HPDE6-E6E7 (cell line): ENCODE measurements at regions not wholly inside any gene's neighbourhood (a gene's known extent, or its start where the extent isn't known, plus 50 kb on each side); places are given as distances from the start of the nearest gene placed in this dataset.
A peak's percentile ranks its signal among the peaks of the same experiment; 100 is the strongest.
"Not testable (repeated sequence)": the region's sequence is repeated elsewhere in the genome, so short reads cannot be mapped to it uniquely, and the experiment has no call there.

Experiments used
- DNase-seq: peaks from one replicate; pipeline ENCODE4 v3.0.0; 2011; ENCODE audit warnings: missing footprints; ENCODE audit errors: extremely low spot score

DNA sequence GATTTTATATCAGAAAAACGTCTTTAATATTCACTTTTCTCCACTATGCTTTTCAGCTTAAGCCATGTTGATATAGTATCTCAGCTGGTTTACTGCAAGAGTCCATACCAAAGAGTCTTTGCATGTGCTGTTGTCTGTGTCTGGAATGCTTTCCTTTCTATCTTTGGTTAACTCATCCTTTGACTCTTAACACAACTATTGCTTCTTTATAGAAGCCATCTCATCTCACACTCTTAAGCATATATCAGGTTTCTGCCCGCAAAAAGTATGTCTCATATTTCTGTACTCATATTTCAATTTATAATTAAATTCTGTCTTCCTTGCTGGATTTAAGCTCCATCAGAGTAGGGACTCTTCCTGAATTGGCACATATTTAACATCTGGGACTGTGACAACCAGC is 220.9 kb upstream of the KCNK2 start:
- no peak for DNase-seq

DNA sequence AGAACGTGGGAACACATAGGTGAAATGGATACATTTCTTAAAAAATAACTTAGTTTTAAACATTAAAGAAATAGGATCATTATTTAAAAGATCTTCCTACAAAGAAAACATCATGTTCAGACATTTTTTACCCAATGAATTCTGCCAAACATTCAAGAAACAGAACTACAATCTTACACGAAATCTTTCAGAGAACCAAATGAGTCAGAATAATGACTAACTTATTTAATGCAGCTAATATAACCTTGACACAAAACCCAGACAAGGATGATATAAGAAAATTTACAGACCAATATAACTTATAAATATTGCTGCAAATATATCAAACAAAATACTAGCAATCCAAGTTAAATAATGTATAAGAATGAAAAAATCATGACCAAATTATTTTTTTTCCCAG is 220.1 kb upstream of the KCNK2 start:
- DNase-seq: no peak

DNA sequence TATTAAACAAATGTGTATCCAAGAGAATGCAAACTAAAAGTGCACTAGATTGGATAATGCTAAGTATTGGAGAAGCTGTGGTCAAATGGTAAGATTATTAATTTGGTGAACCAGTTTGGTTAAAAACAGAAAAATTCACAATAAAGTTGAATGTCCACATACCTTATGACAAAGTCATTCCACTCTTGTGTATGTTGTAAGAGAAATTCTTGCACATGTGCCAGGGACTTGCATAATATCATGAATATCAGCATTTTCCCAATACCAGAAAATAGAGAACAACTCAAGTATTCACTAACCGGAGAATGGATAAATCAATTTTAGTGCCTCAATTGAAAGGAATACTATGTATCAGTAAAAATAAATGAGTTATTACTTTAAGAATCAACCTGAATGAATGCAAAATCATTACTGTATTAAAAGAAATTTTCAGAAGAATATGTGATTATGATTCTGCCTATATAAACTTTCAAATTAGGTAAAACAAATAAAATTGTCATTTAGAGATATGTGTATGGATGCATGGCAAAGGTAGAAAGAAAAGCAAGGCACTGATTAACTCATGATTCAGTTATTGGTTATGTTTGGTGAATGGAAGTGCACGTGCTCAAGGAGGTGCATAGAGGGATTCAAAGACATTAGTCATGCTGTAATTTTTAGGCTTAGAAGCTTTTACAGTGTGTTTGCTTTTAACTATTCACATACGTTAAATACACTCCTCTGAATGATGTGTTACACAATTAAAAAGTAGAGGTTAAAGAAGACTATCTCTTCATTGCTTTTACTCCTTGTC is 217.4 kb upstream of the KCNK2 start:
- DNase-seq: peak; percentile 17

DNA sequence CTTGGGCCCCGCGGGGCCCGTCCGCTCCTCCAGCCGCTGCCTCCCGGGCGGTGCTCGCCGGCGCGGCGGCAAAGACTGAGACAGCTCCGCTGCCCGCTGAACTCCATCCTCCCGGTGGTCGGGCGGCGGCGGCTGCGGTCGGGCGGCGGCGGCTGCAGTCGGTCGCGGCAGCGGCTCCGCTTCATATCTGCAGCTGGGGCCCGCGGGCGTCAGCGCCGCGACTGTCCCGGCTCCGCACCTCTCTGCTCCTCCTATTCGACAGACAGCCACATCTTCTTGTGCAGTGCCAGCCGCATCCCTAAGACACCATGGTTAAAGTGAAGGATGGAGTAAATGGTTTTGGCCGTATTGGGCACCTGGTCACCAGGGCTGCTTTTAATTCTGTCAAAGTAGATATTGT is 212.1 kb upstream of the KCNK2 start:
- not testable (repeated sequence) for DNase-seq

GRCh38 chr1:214880956-214881355 is 201.6 kb upstream of the KCNK2 start:
- DNase-seq: no peak

DNA sequence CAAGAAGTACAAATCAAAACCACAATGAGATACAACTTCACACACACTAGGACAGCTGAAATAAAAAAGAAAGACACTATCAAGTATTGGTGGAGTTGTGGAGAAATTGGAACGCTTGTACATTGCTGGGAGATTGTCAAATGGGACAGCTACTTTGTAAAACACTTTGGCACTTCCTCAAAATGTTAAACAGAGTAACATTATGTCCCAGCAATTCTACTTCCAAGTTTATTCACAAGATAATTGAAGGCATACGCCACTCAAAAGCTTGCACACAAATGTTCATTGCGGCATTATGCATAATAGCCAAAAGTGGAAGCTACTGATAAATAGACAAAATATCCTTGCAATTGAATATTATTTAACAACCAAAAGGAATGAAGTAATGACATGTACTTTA is 199.9 kb upstream of the KCNK2 start:
- no peak for DNase-seq

- no peak for DNase-seq
These were observed 187.4 kb upstream of the KCNK2 start for GRCh38 chr1:214895011-214895600.

DNA sequence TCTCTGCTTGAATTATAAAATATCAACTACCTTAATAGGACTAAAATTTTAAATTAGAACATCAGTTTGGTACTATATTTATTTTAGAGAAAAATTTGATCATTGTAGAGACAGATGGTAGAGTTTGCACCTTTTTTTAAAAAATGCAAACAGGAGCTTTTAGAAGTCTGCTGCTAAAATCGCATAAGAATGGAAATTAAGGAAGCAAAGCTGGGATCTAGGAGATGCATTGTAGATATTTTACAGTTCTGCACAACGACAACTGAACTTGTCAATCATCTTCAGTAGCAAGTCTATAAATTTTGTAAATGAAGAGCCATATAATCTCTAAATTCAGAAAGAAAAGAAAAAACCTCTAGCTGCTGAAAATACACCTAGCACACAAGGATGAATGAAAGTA is 185.6 kb upstream of the KCNK2 start:
- no peak for DNase-seq

GRCh38 chr1:214897581-214897980 is 185.0 kb upstream of the KCNK2 start:
- DNase-seq: no peak

DNA sequence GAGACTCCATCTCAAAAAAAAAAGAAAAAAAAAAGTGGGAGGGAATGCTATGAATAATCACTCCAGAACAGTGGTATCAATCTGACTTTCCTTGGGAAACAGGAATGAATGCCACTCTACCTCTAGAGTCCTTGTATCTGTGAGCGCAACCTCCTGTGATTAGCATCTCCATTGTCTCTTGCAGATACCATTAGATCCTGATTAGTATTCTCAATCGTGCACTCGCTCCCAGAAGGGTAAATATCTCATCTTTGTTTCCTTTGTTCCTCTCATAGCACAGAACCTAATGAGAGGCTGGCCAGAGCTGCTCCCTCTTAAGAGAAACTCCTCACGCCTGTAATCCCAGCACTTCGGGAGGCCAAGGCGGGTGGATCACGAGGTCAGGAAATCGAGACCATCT is 184.4 kb upstream of the KCNK2 start:
- DNase-seq: no peak

DNA sequence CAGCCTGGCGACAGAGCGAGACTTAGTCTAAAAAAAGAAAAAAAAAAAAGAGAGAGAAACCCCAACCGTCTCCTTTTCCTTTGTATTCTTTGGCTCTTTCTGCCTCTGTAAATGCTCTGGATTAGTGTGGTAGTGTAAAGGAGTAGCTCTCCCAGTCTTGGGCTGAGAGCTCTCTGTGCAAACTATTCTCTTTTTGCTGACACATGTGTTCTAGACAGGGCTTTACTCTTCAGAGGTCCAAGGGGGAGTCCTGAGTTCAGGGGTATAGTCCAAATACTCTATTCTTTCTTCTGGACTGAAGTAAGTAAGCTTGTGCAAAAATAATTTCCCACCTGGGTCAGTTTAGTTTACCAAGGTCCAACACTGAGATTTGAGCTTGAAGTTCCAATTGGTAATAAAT is 183.8 kb upstream of the KCNK2 start:
- DNase-seq: no peak

GRCh38 chr1:214899908-214900460 is 182.6 kb upstream of the KCNK2 start:
- no peak for DNase-seq

DNA sequence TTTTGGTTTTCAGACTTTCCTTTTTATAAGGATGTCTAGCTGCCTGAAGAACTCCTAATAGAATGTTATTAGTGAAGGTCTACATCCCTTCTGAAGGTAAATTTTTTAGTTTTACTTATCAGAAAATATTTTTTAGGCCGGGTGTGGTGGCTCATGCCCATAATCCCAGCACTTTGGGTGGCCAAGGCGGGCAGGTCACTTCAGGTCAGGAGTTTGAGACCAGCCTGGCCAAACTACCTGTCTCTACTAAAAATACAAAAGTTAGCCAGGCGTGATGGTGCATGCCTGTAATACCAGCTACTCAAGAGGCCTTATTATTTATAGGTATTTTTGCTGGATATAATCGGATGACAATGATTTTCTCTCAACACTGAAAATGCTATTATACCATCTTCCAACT is 181.9 kb upstream of the KCNK2 start:
- DNase-seq: no peak

GRCh38 chr1:214901718-214902117 is 180.8 kb upstream of the KCNK2 start:
- DNase-seq: peak; percentile 46

DNA sequence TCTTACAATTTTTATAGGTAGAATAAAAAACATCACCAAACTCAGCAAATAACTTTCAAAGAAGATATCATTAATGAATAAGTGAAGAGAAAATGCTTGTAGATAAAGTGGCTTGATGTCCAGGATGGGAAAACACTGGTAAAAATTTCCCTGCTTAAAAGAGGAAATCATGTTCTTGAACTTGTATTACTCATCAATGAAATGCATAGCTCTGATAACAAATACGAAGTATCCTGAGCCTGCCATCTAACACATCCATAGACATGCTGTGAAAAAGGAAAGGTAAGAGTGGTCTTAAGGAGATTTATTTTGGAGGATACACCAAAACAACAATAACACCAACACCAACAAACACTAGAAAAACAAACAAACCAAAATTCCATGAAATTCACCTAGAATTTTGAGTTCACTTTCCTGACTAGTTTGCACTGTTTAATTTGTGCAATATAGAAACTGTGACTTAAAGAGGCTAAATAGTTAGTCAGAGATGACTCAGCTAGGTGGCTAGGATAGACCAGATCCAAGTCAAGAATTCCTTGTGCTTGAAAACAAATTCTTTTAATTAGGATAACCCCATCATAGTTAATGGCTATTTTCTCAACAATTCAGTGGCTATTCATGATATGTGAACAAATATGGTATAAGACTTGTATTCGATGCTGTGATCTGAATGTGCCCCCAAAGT is 179.8 kb upstream of the KCNK2 start:
- DNase-seq: peak; percentile 51

- DNase-seq: no peak
These were observed 170.4 kb upstream of the KCNK2 start for GRCh38 chr1:214912127-214912526.

DNA sequence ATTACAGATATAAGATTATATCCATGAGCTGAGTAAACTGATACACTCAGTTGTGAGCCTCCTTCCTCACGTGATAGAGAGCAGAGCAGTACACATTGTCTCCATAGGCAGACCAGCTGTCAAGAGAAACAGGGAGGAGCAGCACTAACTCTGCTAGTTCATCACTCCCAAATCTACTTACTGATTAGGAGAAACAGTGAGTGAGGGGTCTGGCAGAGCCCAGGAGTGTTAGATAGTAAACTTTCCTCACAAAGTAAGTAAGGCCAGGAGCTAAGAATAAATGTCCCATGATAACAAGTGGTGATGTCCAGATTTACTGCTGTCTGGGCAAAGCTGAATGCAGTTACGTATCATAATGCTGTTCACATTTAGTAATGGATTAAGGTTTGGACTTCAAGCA is 168.6 kb upstream of the KCNK2 start:
- no peak for DNase-seq

DNA sequence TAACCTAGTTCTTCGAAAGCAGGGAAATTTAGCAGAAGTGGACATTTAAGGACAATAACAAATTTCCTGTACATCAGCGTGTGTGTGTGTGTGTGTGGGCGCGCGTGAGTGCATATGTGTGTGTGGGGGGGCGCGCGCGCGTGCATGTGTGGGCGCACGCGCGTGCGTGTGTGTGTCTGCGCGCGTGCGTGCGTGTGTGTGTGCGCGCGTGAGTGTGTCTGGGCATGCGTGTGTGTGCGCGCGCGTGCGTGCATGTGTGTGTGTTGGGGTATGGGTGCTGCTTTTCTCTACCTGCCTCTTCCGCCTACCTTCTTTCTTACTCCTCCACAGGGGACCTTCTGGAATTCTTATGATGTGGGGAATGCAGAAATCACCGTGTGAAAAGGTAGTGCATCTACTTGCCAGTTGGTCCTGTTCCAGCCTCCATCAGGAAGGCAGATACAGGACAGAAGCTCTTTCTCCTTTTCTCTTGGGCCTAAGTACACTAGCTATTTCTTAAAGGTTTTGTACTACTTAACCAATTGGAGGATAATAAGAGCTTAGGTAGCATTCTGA is 165.4 kb upstream of the KCNK2 start:
- no peak for DNase-seq

GRCh38 chr1:214918745-214919144 is 163.8 kb upstream of the KCNK2 start:
- DNase-seq: no peak

- DNase-seq: no peak
These were observed 162.2 kb upstream of the KCNK2 start for GRCh38 chr1:214920337-214920736.

DNA sequence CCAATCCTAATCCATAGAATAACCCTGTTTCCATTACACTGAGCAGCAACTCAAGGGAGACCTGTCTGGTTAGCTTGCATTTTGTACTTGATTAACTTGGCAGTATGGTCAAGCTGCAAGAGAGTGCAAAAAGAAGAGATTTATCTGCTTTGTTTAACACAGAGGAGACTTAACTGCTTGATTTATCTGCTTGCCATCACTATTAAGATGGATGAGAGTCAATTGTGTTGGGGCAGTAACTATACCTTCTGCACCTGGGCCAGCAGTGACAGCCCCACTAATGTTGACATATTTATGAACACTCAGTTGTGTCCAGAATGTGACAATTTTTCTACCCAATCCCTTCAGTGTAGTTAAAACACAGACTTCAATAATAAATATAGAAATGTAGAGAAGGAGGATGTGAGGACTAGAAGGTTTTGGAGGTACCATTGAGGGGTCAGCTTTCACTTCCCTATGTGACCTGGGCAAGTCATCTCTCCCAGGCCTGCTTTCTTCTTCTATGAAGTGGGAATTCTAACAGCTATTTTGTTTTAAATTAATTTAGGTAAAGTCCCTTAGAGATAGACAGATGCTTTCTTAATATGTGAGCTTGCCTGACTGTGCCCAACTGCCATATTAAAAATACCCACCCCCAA is 159.1 kb upstream of the KCNK2 start:
- no peak for DNase-seq

- DNase-seq: no peak
These were observed 154.7 kb upstream of the KCNK2 start for GRCh38 chr1:214927796-214928195.
